Left renal pelvis (tissue), 4 donors: ENCODE measurements at regions not wholly inside any gene's neighbourhood (a gene's known extent, or its start where the extent isn't known, plus 50 kb on each side); places are given as distances from the start of the nearest gene placed in this dataset.
"Not testable (repeated sequence)": the region's sequence is repeated elsewhere in the genome, so short reads cannot be mapped to it uniquely, and the experiment has no call there.

Experiments
- DNase-seq, 4 donors: peaks; one replicate each; pipeline ENCODE4 v3.0.0-alpha.2; 2013; ENCODE audit warnings: low read depth in 4 of 4, low spot score in 3 of 4

DNA sequence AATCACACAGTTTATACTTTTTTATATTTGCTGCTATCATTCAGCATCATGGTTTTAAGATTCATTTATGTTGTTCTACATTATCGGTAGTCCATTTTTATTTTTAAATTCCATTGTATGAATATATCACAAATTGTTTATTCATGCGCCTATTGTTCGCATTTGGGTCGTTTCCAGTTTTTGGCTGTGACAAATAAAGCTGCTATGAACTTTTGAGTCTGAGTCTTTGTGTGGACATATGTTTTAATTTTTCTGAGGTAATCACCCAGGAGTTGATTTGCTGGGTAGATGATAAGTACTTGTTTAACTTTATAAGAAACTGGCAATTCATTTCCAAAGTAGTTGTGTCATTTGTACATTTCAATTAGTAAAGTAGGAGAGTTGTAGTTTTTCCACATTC is 74.2 kb upstream of the CSNK1A1L start:
- DNase-seq: no peak

DNA sequence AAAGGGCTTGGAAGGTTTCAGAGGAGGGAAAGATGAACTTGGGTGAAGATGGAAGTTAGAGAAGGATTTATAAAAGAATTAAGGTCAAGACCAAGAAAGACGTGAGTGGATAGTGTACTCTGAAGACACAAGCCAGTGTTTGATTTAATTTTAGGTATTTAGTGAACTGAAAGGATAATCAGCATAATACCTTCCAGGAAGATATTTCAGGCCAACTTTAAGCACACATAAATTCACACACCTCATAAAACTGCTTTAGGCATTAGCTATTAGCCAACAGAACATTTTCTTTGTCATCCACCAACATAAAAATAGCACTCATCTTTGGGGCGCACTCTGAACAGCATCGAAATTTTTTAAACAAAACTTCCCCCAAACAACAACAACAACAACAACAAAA is 71.7 kb upstream of the CSNK1A1L start:
- no peak for DNase-seq

- DNase-seq: no peak
Measured at GRCh38 chr13:37175996-37176395, 70.5 kb upstream of the CSNK1A1L start.

- DNase-seq: no peak
Measured at GRCh38 chr13:37173214-37173613, 67.8 kb upstream of the CSNK1A1L start.

- DNase-seq: not testable (repeated sequence)
Measured at GRCh38 chr13:37172226-37172625, 66.8 kb upstream of the CSNK1A1L start.

GRCh38 chr13:37168926-37169325 is 63.5 kb upstream of the CSNK1A1L start:
- DNase-seq: no peak

DNA sequence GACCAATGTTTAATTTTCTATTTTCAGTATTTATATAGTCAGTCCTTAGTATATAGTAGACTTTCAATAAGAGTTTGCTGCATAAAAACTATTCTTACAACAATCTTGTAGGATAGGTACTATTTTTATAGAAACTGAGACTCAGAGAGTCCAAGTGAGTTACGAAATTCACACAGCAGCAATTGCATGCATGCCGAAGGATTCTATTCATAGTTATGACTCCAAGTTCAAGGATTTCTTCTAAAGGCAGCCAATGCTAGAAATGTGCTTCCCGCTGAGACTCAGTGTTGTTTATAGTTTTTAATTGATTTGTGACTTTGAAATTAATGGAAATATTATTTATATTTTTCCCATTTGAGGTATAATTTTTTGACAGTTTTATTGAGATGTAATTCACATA is 62.7 kb upstream of the CSNK1A1L start:
- DNase-seq: no peak

DNA sequence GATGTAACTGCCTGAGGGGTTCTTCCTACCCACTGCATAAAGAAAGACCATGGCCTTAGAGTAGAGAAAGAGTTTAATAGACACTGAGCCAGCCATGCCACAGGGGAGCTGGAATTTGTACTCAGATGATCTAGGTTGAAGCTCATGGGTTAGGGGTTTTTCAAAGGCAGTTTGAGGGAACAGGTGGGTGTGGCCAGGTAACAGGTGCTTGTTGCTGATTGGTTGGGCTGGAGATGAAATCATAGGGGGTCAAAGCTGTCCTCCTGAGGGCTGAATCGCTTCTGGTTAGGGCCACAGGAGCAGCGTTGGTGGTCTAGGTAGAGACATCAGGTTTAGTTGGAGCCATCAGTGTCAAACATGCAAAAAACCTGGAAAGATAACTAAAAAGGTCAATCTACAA is 59.2 kb upstream of the CSNK1A1L start:
- DNase-seq: no peak

- DNase-seq: no peak
Measured at GRCh38 chr13:37163641-37164265, 58.3 kb upstream of the CSNK1A1L start.

DNA sequence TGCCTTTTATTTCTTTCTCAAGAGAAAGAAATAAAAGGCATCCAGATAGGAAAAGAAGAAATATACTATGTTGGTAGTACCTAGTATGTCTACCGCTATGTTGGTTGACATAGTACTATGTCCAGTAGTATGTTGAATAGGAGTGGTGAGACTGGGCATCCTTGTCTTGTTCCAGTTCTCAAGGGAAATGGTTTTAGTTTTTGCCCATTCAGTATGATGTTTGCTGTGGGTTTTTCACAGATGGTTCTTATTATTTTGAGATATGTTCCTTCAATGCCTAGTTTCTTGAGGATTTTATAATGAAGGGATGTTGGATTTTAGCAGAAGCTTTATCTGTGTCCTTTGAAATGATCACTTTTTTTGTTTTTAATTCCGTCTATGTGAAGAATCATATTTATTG is 53.0 kb upstream of the CSNK1A1L start:
- no peak for DNase-seq

- not testable (repeated sequence) for DNase-seq
Measured at GRCh38 chr13:37155613-37156097, 50.2 kb upstream of the CSNK1A1L start.
